ENCODE measurements at regions not wholly inside any gene's neighbourhood (a gene's known extent, or its start where the extent isn't known, plus 50 kb on each side); places are given as distances from the start of the nearest gene placed in this dataset.

GRCh38 chr2:239905884-239906654, 119.1 kb downstream of the NDUFA10 start:
- no peak for DNase-seq

DNA sequence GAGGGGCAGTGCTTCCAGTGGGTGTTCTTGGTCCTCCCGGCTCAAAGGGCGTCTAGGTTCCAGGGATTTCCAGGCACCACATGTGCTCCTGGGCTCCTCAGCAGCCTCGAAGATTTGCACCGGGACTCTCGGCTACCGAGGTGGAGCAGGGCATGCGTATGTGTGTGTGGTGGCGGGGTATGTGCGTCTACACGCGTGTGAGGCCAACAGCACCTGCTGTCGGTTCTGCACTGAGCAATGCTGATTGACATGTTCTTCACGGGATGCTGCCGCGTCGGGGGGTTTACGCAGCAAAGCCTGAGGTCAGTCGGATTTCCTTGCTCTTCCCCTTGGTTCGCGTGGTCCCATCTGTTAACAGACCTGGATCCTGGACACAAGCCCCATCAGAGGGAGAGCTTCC, 119.8 kb downstream of the NDUFA10 start:
- DNase-seq: no peak

GRCh38 chr2:239904496-239904895, 120.6 kb downstream of the NDUFA10 start:
- DNase-seq: no peak

DNA sequence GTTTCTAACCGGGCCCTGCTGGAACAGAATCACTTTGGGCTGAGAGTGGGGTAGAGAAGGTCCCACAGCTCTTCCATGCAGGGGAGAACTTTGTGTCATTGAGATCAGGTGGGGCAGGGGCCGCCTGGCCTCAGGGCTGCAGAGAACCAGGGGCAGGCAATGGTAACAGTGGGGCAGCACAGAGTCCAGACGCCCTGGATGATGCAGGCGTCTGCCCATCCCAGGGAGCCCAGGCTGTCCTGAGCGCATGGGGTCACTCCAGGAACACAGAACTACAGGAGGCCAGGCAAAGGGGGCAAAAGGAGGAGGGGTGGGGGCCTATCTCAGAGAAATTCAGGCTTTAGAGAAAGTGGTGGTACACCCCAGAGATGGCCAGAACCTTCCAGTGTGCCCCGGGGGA, 121.3 kb downstream of the NDUFA10 start:
- DNase-seq: no peak

GRCh38 chr2:239903210-239903609, 121.9 kb downstream of the NDUFA10 start:
- DNase-seq: no peak

DNA sequence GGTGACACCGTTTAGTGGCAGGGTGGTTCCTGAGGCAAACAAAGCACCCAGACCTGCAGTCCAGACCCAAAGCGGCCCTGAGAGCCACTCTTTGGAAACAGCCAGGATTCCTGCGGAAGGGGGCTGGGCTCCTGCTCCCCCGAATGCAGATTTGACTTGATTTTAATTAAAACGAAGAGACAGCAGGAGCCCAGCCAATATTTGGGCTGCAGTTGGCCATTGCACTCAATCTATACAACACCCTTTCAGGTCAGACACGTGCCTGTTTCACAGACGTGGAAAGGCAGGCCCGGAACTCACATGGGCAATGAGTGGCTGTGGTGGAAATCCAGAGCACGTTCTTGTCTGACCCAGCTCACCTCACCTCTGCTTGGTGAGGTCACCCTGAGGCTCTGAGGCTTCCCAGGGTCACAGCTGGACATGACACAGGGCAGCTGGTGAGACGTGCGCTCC, 122.4 kb downstream of the NDUFA10 start:
- DNase-seq: no peak

- no peak for DNase-seq
Measured at GRCh38 chr2:239898292-239898925, 126.7 kb downstream of the NDUFA10 start.

DNA sequence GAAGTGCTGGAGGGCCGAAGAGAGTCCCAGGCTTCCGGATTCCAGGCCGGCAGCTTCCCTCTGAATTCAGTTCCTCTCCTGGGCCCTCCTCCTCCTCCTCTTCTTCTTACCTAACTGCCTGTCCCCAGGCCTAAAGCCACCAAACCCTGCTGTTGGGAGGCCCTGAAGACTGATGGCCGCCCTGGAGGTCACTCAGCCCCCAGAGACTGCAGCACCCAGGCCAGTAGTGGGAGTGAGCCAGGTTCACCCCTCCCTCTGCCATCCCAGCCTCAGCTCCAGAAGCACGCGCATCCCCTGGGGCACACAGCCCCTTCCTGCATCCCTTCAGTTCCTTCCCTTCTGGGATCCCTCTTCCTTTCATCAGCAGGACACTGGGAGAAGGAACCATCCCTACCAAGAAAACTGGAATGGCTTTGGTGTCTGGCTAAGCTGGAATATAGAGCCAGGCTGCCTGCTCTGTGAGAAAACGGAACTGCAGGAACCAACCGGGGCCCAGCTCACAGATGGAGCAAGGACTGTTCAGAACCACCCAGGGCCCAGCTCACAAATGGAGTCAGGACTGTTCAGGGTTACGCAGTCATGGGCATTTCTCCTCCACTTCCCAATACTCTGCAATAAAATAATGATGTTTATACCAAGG, 127.4 kb downstream of the NDUFA10 start:
- no peak for DNase-seq

GRCh38 chr2:239896075-239896474, 129.1 kb downstream of the NDUFA10 start:
- DNase-seq: no peak

- DNase-seq: no peak
Measured at GRCh38 chr2:239895669-239896068, 129.5 kb downstream of the NDUFA10 start.

GRCh38 chr2:239895116-239895515, 130.0 kb downstream of the NDUFA10 start:
- no peak for DNase-seq

GRCh38 chr2:239894276-239894675, 130.9 kb downstream of the NDUFA10 start:
- DNase-seq: no peak

GRCh38 chr2:239893236-239893515, 132.0 kb downstream of the NDUFA10 start:
- no peak for DNase-seq

- no peak for DNase-seq
Measured at GRCh38 chr2:239892441-239893235, 132.5 kb downstream of the NDUFA10 start.

GRCh38 chr2:239891698-239892097, 133.4 kb downstream of the NDUFA10 start:
- DNase-seq: no peak

DNA sequence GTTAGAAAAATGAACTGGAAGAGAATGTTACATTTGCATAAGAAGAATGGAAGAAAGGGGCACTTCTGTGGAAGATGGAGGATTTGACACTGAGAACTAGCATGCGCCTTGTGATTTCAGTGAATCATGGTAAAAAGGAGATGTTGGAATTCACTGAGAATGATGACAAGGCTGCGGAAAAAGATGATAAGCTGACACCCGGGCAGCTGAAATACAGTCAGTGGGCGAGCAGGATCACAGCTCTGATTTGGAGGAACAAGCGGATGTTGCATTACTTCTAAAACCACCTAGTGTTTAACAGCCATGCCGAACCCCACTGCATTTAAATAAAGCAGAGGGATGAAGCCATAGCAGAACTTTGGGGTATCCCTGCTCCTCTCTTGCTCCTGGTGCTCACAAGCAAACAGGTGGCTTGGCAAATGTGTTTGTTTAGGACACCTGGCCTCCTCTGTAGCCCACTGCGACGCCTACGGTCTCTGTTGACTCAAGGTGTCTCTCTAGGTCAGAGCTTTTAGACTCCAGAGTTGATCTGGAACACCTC, 134.9 kb downstream of the NDUFA10 start:
- DNase-seq: no peak

GRCh38 chr2:239889641-239890121, 135.5 kb downstream of the NDUFA10 start:
- no peak for DNase-seq

GRCh38 chr2:239887604-239888003, 137.5 kb downstream of the NDUFA10 start:
- no peak for DNase-seq

DNA sequence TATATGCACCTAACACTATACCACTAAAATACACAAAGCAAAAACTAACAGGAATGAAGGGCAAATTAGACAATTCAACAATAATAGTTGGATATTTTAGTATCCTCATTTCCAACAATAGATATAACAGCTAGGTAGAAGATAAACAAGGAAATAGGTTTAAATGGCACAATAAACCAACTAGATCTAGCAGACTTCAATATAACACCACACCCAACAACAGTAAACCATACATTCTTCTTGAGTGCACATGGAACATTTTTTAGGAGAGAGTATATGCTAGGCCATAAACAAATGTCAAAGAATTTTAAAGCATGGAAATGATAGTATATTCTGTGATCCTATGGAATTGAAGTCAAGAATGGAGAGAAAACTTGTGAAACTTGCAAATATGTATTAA, 138.4 kb downstream of the NDUFA10 start:
- DNase-seq: no peak

GRCh38 chr2:239884875-239885274, 140.3 kb downstream of the NDUFA10 start:
- no peak for DNase-seq

- DNase-seq: no peak
Measured at GRCh38 chr2:239884051-239884405, 141.1 kb downstream of the NDUFA10 start.

DNA sequence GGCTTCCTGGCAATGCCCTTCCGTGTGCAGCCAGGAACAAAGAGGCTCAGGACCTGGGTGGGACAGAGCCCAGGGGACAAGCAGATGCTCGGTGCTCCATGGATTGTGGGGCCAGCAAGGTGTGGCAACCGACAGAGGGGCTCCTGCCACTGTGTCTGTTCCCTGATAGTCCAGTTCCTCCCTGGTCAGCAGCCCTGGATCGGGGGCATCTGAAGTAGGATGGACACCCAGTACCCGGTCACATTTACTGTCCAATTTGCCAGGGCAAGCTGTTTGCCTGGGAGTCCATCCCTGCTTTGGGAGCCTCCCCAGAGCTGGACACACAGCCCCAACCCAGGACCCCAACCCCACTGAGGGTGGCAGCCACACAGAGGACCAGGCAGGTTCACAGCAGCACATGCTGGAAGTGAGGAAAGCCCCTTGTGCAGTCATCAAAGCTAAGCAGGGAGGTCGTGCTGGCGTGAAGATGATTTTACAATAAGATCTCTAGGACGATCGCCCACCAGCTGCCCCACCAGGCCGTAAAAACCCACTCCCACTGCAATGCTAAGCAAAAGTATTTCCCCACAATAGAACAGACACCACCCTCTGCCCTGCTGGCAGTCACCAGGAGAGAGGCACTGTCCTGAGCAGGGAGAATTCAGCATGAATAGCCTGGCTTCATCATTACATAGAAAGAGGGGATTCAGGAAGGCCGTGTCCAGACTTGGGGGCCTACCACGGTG, 141.7 kb downstream of the NDUFA10 start:
- no peak for DNase-seq
